ENCODE measurements at regions not wholly inside any gene's neighbourhood (a gene's known extent, or its start where the extent isn't known, plus 50 kb on each side); places are given as distances from the start of the nearest gene placed in this dataset.

- ChIA-PET CTCF (ENCODE audit: low intra/inter-chr PET ratio) (no interaction called here), POLR2A (no interaction called here)
- no peak overlapping the region for H3K4me3 ChIP-seq
- DNase-seq (ENCODE audit: extremely low read depth in 1 of 4, low spot score in 3 of 4) (no peak), FAIRE-seq (no peak), ATAC-seq (no peak)
- TF ChIP-seq TFAM (CRISPR knock-in tag; conservative IDR thresholded peaks at IDR 0.05), result no peak
- TF ChIP-seq, protein P1, sequence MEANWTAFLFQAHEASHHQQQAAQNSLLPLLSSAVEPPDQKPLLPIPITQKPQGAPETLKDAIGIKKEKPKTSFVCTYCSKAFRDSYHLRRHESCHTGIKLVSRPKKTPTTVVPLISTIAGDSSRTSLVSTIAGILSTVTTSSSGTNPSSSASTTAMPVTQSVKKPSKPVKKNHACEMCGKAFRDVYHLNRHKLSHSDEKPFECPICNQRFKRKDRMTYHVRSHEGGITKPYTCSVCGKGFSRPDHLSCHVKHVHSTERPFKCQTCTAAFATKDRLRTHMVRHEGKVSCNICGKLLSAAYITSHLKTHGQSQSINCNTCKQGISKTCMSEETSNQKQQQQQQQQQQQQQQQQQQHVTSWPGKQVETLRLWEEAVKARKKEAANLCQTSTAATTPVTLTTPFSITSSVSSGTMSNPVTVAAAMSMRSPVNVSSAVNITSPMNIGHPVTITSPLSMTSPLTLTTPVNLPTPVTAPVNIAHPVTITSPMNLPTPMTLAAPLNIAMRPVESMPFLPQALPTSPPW (CRISPR knock-in tag; IDR thresholded peaks at IDR 0.05), result no peak
- TF ChIP-seq GTF2E2 (tag; IDR thresholded peaks at IDR 0.05), result no peak
- no peak for TF ChIP-seq BRD4 (IDR thresholded peaks at IDR 0.05)
- TF ChIP-seq ELK1 (CRISPR knock-in tag; IDR thresholded peaks at IDR 0.05), result no peak
- TF ChIP-seq RNF2 (IDR thresholded peaks at IDR 0.05), result no peak
- no peak for TF ChIP-seq ZBTB17 (CRISPR knock-in tag; IDR thresholded peaks at IDR 0.05)
- TF ChIP-seq KLF10 (CRISPR knock-in tag; IDR thresholded peaks at IDR 0.05), result no peak
- TF ChIP-seq, protein P2, sequence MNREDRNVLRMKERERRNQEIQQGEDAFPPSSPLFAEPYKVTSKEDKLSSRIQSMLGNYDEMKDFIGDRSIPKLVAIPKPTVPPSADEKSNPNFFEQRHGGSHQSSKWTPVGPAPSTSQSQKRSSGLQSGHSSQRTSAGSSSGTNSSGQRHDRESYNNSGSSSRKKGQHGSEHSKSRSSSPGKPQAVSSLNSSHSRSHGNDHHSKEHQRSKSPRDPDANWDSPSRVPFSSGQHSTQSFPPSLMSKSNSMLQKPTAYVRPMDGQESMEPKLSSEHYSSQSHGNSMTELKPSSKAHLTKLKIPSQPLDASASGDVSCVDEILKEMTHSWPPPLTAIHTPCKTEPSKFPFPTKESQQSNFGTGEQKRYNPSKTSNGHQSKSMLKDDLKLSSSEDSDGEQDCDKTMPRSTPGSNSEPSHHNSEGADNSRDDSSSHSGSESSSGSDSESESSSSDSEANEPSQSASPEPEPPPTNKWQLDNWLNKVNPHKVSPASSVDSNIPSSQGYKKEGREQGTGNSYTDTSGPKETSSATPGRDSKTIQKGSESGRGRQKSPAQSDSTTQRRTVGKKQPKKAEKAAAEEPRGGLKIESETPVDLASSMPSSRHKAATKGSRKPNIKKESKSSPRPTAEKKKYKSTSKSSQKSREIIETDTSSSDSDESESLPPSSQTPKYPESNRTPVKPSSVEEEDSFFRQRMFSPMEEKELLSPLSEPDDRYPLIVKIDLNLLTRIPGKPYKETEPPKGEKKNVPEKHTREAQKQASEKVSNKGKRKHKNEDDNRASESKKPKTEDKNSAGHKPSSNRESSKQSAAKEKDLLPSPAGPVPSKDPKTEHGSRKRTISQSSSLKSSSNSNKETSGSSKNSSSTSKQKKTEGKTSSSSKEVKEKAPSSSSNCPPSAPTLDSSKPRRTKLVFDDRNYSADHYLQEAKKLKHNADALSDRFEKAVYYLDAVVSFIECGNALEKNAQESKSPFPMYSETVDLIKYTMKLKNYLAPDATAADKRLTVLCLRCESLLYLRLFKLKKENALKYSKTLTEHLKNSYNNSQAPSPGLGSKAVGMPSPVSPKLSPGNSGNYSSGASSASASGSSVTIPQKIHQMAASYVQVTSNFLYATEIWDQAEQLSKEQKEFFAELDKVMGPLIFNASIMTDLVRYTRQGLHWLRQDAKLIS (CRISPR knock-in tag; IDR thresholded peaks at IDR 0.05), result no peak
- no peak for TF ChIP-seq ZHX1 (conservative IDR thresholded peaks at IDR 0.05; ENCODE audit: low read length)
- TF ChIP-seq ZBTB7A (IDR thresholded peaks at IDR 0.05; ENCODE audit: borderline replicate concordance, control insufficient read depth, low read depth, low read length), result no peak
- no peak for TF ChIP-seq NFATC3 (IDR thresholded peaks at IDR 0.05)
- TF ChIP-seq ZNF232 (CRISPR knock-in tag; IDR thresholded peaks at IDR 0.05), result no peak
- TF ChIP-seq ESRRA (IDR thresholded peaks at IDR 0.05; ENCODE audit: borderline replicate concordance, low read depth), result no peak
- 0% methylated on average over 1 of the region's 1 CpG for WGBS (ENCODE audit: insufficient coverage, low coverage, missing lambda C conversion rate)
- no peak overlapping the region for H3K9ac ChIP-seq (ENCODE audit: insufficient read depth in 1 of 2, low read depth in 2 of 2, low read length in 2 of 2)
- in situ Hi-C loops (cut with MboI), result no loop called here
- no peak overlapping the region for H3K4me2 ChIP-seq (ENCODE audit: insufficient read depth, low read length)
- H3K27ac ChIP-seq (ENCODE audit: extremely low read depth, low read depth, low read length), result no peak overlapping the region
- no peaks in the 10 kb centered on the region for H3K9me1 ChIP-seq (ENCODE audit: control insufficient read depth, insufficient read depth, low read length)
- H3K79me2 ChIP-seq (ENCODE audit: control insufficient read depth, insufficient read depth, low read length), result no peaks in the 10 kb centered on the region
- no peaks in the 10 kb centered on the region for H3K27me3 ChIP-seq (ENCODE audit: control insufficient read depth in 2 of 2, insufficient read depth in 2 of 2, low read length in 2 of 2)
- intact Hi-C loops (cut with micrococcal nuclease), result no loop called here
- no peak overlapping the region for H2AFZ ChIP-seq (ENCODE audit: low read depth, low read length)
- no peaks in the 10 kb centered on the region for H4K20me1 ChIP-seq (replicated peaks; ENCODE audit: control insufficient read depth, insufficient read depth, low read length)
- H3K9me3 ChIP-seq (replicated peaks; ENCODE audit: control insufficient read depth, insufficient read depth, low read depth, low read length), result no peaks in the 10 kb centered on the region
- no peaks in the 10 kb centered on the region for H3K36me3 ChIP-seq (ENCODE audit: control insufficient read depth, insufficient read depth, low read length)
- no peaks in the 10 kb centered on the region for H3K4me1 ChIP-seq (replicated peaks in 1 of 2; ENCODE audit: control insufficient read depth in 2 of 2, insufficient read depth in 2 of 2, low read length in 2 of 2)
- BruUV-seq (replicated peaks), result no TSS peak
These were observed 328.4 kb downstream of the BMP4 start for GRCh38 chr14:53628261-53628660.
